KMS-11 (cell line): ENCODE measurements at regions not wholly inside any gene's neighbourhood (a gene's known extent, or its start where the extent isn't known, plus 50 kb on each side); places are given as distances from the start of the nearest gene placed in this dataset.
A peak's percentile ranks its signal among the peaks of the same experiment; 100 is the strongest.

Experiments
- H2AFZ ChIP-seq: fragments of 200-600 bp; sonication (generic); 2 replicates; pipeline ENCODE4 v1.6.1; 2016; ENCODE audit warnings: antibody characterized with exemption, mixed run types, low read depth
- H3K27ac ChIP-seq: fragments of 200-600 bp; sonication (generic); 2 replicates; pipeline ENCODE4 v1.6.1; 2016; ENCODE audit warnings: mild to moderate bottlenecking, mixed run types
- H3K27me3 ChIP-seq: fragments of 200-600 bp; sonication (generic); 2 replicates; pipeline ENCODE4 v1.6.1; 2017; ENCODE audit warnings: mild to moderate bottlenecking, low read depth, mixed run types, moderate library complexity; ENCODE audit not compliant: insufficient read depth
- H3K36me3 ChIP-seq: fragments of 200-600 bp; sonication (generic); 2 replicates; pipeline ENCODE4 v1.6.1; 2017; ENCODE audit warnings: mild to moderate bottlenecking, mixed run types; ENCODE audit not compliant: insufficient read depth
- H3K4me1 ChIP-seq: fragments of 200-600 bp; sonication (generic); 2 replicates; pipeline ENCODE4 v1.6.1; 2016; ENCODE audit warnings: mild to moderate bottlenecking, low read depth, mixed run types; ENCODE audit not compliant: poor library complexity, severe bottlenecking
- H3K4me2 ChIP-seq: fragments of 200-600 bp; sonication (generic); 2 replicates; pipeline ENCODE4 v1.7.0; 2016; ENCODE audit warnings: mild to moderate bottlenecking, mixed run types
- H3K4me3 ChIP-seq: fragments of 200-600 bp; sonication (generic); IDR thresholded peaks from 2 replicates; pipeline ENCODE4 v1.6.1; 2017; ENCODE audit warnings: low read depth, low read length, mixed read lengths; ENCODE audit not compliant: insufficient read depth
- H3K79me2 ChIP-seq: fragments of 200-600 bp; sonication (generic); 2 replicates; pipeline ENCODE4 v1.6.1; 2016; ENCODE audit warnings: low read depth, mixed run types; ENCODE audit not compliant: insufficient read depth
- H3K9ac ChIP-seq: fragments of 200-600 bp; sonication (generic); 2 replicates; pipeline ENCODE4 v1.6.1; 2016; ENCODE audit warnings: mild to moderate bottlenecking, mixed run types
- H4K20me1 ChIP-seq: fragments of 200-600 bp; sonication (generic); 2 replicates; pipeline ENCODE4 v1.6.1; 2016; ENCODE audit warnings: mild to moderate bottlenecking, mixed run types; ENCODE audit not compliant: insufficient read depth
- CTCF ChIP-seq: fragments of 200-600 bp; sonication (generic); conservative IDR thresholded peaks from 2 replicates; pipeline ENCODE4 v1.6.1; 2017; ENCODE audit warnings: low read depth, mild to moderate bottlenecking, antibody characterized with exemption, low read length, moderate library complexity, mixed read lengths

DNA sequence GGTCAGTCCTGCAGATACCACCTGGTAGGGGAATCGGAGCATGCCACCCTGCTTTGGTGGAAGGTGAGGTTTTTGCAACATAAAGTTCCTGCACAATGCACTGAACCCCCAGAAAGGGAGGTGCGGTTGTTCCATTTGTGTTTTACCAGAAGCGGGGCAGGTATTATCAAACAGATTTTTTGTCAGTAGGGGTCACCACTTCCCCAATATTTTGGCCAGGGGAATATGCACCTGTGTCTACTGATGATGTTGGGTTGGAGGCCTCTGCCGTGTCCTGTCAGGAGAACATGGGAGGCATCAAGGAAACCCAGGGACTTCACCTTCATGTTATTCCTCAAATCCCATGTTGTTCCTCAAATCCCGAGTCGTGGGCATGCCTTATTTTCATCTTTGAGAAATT lies 438.7 kb downstream of the NTRK2 start:
- no peaks in the 10 kb centered on the region for H3K27me3 ChIP-seq
- H3K4me1 ChIP-seq: no peaks in the 10 kb centered on the region
- no peak overlapping the region for H3K9ac ChIP-seq
- no peak for TF ChIP-seq CTCF
- H3K4me2 ChIP-seq: no peak overlapping the region
- no peak overlapping the region for H3K27ac ChIP-seq
- no peak overlapping the region for H2AFZ ChIP-seq
- peaks cover 4% of the 10 kb centered on the region; the same call in 1 of the 2 replicates for H3K36me3 ChIP-seq
- no peak overlapping the region for H3K4me3 ChIP-seq
- no peaks in the 10 kb centered on the region for H3K79me2 ChIP-seq
- no peaks in the 10 kb centered on the region for H4K20me1 ChIP-seq

DNA sequence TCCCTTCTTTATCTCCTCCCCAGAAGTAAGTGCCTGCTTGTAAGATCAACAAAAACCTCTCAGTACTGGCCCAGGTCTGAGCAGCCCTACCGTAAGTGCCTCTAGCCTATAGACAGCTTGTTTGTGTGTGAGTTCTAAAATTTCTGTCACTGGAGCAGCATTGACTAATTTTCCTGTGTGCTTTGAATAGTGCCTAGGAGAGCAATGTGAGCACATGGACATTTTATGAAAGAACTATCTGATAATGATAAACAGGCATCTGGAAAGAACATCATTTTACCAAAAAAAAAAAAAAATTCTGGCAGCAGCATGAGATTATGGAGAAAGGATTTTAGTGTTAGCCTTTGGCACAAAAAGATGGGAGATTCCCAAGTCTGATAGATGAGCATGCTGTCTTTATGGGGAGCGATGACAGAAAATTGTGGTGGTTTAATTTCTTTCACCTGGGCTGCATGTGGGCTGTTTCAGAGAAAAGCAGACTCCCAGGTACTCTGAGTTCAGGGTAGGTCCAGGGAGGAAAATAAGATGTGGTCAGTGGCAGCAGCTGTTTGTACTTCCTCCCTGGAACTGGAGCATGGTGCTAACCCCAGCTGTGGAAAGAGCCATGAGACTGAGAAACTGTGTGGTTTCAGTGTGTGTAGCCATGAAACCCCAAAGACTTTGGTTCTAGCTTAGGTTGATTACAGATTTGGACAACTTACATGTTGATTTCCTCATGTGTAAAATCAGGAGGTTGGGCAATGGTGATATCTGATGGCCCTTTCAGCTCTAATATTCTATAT lies 419.9 kb downstream of the NTRK2 start:
- no peak overlapping the region for H3K4me3 ChIP-seq
- peak overlapping the region; percentile 5; the same call in 1 of the 2 replicates for H3K27ac ChIP-seq
- no peak for TF ChIP-seq CTCF
- no peaks in the 10 kb centered on the region for H4K20me1 ChIP-seq
- H2AFZ ChIP-seq: no peak overlapping the region
- no peaks in the 10 kb centered on the region for H3K27me3 ChIP-seq
- no peaks in the 10 kb centered on the region for H3K79me2 ChIP-seq
- no peaks in the 10 kb centered on the region for H3K36me3 ChIP-seq
- peaks cover 20% of the 10 kb centered on the region for H3K4me1 ChIP-seq
- H3K9ac ChIP-seq: no peak overlapping the region
- peak overlapping the region; percentile 41 for H3K4me2 ChIP-seq

DNA sequence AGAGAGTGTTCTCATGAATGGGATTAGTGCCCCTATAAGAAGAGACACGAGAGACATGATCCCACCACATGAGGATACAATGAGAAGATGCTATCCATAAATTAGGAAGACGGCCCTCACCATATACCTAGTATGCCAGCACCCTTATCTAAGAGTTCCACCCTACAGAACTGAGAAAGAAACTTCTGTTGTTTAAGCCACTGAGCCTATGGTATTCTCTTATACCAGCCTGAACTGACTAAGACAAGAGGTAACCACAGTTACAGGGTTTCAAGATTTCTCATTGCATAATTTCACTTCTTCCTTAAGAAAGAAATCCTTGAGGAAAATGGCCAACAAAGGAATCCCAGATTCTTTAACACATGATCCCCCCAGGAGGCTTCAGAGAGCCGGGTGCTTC lies 412.4 kb downstream of the NTRK2 start:
- TF ChIP-seq CTCF: no peak
- Histone ChIP-seq H3K9ac (no peak overlapping the region), H3K4me3 (no peak overlapping the region), H2AFZ (no peak overlapping the region), H3K79me2 (no peaks in the 10 kb centered on the region), H3K27me3 (no peaks in the 10 kb centered on the region), H4K20me1 (no peaks in the 10 kb centered on the region), H3K4me1 (peaks cover 6% of the 10 kb centered on the region), H3K4me2 (no peak overlapping the region), H3K36me3 (no peaks in the 10 kb centered on the region), H3K27ac (no peak overlapping the region)

GRCh38 chr9:85079349-85079748 lies 409.8 kb downstream of the NTRK2 start:
- Histone ChIP-seq H2AFZ (no peak overlapping the region), H3K4me3 (no peak overlapping the region), H3K4me1 (no peaks in the 10 kb centered on the region), H3K79me2 (no peaks in the 10 kb centered on the region), H3K27me3 (no peaks in the 10 kb centered on the region), H3K4me2 (no peak overlapping the region), H3K9ac (no peak overlapping the region), H3K27ac (no peak overlapping the region), H4K20me1 (no peaks in the 10 kb centered on the region), H3K36me3 (no peaks in the 10 kb centered on the region)
- TF ChIP-seq CTCF: no peak
